Breast epithelium (tissue), 4 donors: ENCODE measurements at regions not wholly inside any gene's neighbourhood (a gene's known extent, or its start where the extent isn't known, plus 50 kb on each side); places are given as distances from the start of the nearest gene placed in this dataset.

Source experiments
- DNase-seq, 2 donors: peaks; one replicate each; pipeline ENCODE4 v3.0.0-alpha.2; 2019; ENCODE audit warnings: low spot score in 2 of 2
- H3K27ac ChIP-seq, 2 donors: fragments of 200-600 bp; sonication (generic) in 1 of 2; one replicate each; pipeline ENCODE4 v1.5.1; 2016 to 2019; ENCODE audit warnings: mild to moderate bottlenecking in 1 of 2
- H3K27me3 ChIP-seq, 2 donors: fragments of 200-600 bp; sonication (generic) in 1 of 2; one replicate each; pipeline versions ENCODE4 v1.5.1 to v1.6.0; 2017 to 2019; ENCODE audit warnings: control low read depth in 1 of 2, mild to moderate bottlenecking in 1 of 2
- H3K36me3 ChIP-seq: fragments of 200-600 bp; one replicate; pipeline ENCODE4 v1.5.1; 2019
- H3K4me1 ChIP-seq, 2 donors: fragments of 200-600 bp; sonication (generic); one replicate each; pipeline ENCODE4 v1.5.1; 2016 to 2019; ENCODE audit warnings: control low read depth in 1 of 2
- H3K4me3 ChIP-seq, 3 donors: fragments of 200-600 bp; sonication (generic); 1 replicate in 2 of 3; 2 replicates in 1 of 3; pipeline ENCODE4 v1.5.1; 2016 to 2019; ENCODE audit warnings: mild to moderate bottlenecking in 3 of 3, moderate library complexity in 2 of 3
- H3K9me3 ChIP-seq, 2 donors: fragments of 200-600 bp; sonication (generic) in 1 of 2; one replicate each; pipeline ENCODE4 v1.5.1; 2016 to 2019; ENCODE audit warnings: control low read depth in 1 of 2
- POLR2A ChIP-seq: fragments of 450-650 bp; IDR thresholded peaks from one replicate; pipeline ENCODE4 v1.6.1; 2016; ENCODE audit warnings: antibody characterized with exemption, mild to moderate bottlenecking, moderate library complexity
- POLR2AphosphoS5 ChIP-seq, 3 donors: sonication (generic); formaldehyde crosslinking; IDR thresholded peaks; one replicate each; pipeline ENCODE4 v1.6.1; 2017; ENCODE audit warnings: antibody characterized with exemption in 3 of 3
- intact Hi-C: fragments of 100-400 bp; cut with DNase I; formaldehyde crosslinking; loops from one replicate; pipeline ENCODE4 v1.15.1; 2023; ENCODE audit warnings: low total_unique reads
- TF ChIP-seq, protein P1 (sequence below), 3 donors: fragments of 450-650 bp; IDR thresholded peaks; one replicate each; pipeline ENCODE4 v1.5.1; 2016 to 2017; ENCODE audit warnings: antibody characterized with exemption in 3 of 3, mild to moderate bottlenecking in 3 of 3, moderate library complexity in 3 of 3

DNA sequence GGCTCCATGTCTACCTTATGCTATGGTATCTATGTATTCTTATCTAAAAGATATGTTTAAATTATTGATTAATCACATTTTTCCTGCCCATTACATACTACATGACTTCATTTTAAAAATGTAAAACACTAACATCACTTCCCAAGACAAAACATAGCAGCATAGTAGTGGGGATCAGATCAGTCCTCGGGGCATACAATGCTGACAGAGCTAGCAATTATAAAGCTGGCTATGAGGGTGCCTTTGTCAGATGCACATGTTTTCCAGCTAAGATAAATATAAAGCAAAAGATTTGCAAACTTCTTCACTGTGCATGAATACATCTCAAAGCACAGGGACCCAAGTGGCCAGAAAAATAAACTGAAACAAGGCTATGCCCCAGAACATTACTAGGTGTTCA lies 549.8 kb upstream of the INTU start:
- H3K4me3 ChIP-seq: no peak overlapping the region
- intact Hi-C loops: no loop called here
- H3K27me3 ChIP-seq: no peaks in the 10 kb centered on the region
- H3K4me1 ChIP-seq: no peaks in the 10 kb centered on the region
- no peaks in the 10 kb centered on the region for H3K36me3 ChIP-seq
- no peak overlapping the region for H3K27ac ChIP-seq
- no peak for DNase-seq
- peaks cover 10% of the 10 kb centered on the region in 2 donors for H3K9me3 ChIP-seq
- TF ChIP-seq POLR2AphosphoS5 (IDR thresholded peaks at IDR 0.05) (no peak), POLR2A (no peak)
- TF ChIP-seq, protein P1, sequence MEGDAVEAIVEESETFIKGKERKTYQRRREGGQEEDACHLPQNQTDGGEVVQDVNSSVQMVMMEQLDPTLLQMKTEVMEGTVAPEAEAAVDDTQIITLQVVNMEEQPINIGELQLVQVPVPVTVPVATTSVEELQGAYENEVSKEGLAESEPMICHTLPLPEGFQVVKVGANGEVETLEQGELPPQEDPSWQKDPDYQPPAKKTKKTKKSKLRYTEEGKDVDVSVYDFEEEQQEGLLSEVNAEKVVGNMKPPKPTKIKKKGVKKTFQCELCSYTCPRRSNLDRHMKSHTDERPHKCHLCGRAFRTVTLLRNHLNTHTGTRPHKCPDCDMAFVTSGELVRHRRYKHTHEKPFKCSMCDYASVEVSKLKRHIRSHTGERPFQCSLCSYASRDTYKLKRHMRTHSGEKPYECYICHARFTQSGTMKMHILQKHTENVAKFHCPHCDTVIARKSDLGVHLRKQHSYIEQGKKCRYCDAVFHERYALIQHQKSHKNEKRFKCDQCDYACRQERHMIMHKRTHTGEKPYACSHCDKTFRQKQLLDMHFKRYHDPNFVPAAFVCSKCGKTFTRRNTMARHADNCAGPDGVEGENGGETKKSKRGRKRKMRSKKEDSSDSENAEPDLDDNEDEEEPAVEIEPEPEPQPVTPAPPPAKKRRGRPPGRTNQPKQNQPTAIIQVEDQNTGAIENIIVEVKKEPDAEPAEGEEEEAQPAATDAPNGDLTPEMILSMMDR (IDR thresholded peaks at IDR 0.05): no peak

DNA sequence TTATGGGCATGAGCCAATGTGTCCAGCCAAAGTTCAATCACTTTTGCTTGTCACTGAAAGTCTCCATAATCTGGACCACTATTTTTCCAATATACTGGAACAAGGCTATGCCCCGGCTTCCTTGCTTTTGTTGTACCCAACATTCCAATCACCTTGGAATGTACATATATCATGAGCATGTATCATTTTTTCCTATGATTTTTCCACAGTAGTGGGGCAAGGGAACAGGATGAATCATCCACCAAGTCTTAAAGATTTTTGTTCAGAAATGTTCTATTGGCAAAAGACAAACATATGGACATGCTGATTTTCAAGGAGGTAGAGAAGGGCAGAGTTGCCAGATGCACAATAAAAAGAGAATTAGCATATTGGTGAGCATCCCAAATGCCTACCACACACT lies 548.1 kb upstream of the INTU start:
- H3K9me3 ChIP-seq: peaks cover 10% of the 10 kb centered on the region in 2 donors
- no peak for DNase-seq
- TF ChIP-seq, protein P1 (IDR thresholded peaks at IDR 0.05): no peak
- TF ChIP-seq POLR2AphosphoS5 (IDR thresholded peaks at IDR 0.05): no peak
- TF ChIP-seq POLR2A: no peak
- no peaks in the 10 kb centered on the region for H3K4me1 ChIP-seq
- H3K36me3 ChIP-seq: no peaks in the 10 kb centered on the region
- H3K27me3 ChIP-seq: no peaks in the 10 kb centered on the region
- no peak overlapping the region for H3K27ac ChIP-seq
- no peak overlapping the region for H3K4me3 ChIP-seq
- intact Hi-C loops: loop anchor here (2.0 kb wide), 1 partner anchor 18 kb away; no protein-coding TSS in a partner anchor

DNA sequence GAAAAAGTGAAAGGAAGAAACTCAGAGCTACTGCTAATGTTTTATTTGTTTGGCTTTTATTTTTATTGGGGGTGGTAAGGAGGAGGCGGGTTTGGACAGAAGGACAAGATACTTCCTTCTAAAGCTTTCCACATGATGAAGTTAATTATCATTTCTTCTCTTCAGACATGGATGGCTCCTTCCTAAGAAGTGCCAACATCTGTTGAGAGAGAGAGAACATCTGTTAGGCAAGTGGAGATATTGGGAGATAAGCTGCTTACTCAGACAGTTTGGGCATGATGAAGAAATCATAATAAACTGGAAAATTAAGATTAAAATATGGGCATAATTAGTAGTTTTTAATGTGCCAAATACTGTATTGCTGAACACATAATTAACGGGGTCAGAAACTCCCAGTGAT lies 535.7 kb upstream of the INTU start:
- Histone ChIP-seq H3K9me3 (peaks cover 0 to 4% of the 10 kb centered on the region in 2 donors), H3K27me3 (no peaks in the 10 kb centered on the region), H3K36me3 (no peaks in the 10 kb centered on the region), H3K4me3 (no peak overlapping the region), H3K4me1 (no peaks in the 10 kb centered on the region), H3K27ac (no peak overlapping the region)
- TF ChIP-seq POLR2A (no peak), POLR2AphosphoS5 (IDR thresholded peaks at IDR 0.05) (no peak)
- TF ChIP-seq, protein P1 (IDR thresholded peaks at IDR 0.05): no peak
- intact Hi-C loops: no loop called here
- no peak for DNase-seq

DNA sequence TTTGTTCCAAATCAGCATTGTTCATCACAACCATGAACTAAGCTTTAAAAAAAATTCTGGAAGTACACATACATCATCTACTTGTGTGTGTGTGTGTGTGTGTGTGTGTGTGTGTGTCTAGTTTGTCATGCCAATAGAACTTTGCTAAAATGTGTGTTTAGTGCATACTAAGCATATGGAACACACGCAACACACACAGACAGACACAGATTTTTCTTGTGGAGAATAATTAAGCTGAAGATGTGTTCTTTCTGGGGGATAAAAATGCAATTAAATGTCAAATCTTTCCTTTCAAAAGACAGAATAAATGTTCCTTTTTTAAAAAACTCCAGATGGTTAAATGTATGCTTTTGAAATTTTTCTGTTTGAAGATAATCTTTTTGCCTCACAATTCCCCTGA lies 530.4 kb upstream of the INTU start:
- H3K27ac ChIP-seq: no peak overlapping the region
- intact Hi-C loops: loop anchor here (2.0 kb wide), 1 partner anchor 18 kb away; no protein-coding TSS in a partner anchor
- no peak for TF ChIP-seq POLR2AphosphoS5 (IDR thresholded peaks at IDR 0.05)
- TF ChIP-seq POLR2A: no peak
- TF ChIP-seq, protein P1 (IDR thresholded peaks at IDR 0.05): no peak

DNA sequence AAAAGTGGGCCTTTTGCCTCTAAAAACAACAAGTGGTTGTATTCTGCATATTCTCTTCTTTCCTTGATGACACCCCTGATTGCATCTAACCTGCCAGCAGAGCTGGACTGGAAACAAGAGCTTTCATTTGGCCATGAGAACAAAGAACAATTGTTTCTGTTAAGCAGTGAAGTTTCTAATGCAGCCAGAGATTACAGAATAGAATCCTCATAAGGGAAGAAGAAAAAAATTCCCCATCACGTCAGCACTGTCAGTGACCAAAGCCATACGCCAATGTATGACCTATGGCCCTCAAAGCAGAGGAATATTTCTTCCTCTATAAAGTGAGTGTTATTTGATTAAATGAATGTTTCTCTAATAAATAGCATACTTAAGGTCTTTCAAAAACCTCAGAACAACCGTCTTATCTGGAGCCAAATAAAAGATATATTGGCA lies 529.1 kb upstream of the INTU start:
- TF ChIP-seq POLR2AphosphoS5 (IDR thresholded peaks at IDR 0.05): peak in 2 of 3 donors; percentile 45 to 60
- TF ChIP-seq, protein P1 (IDR thresholded peaks at IDR 0.05): no peak
- TF ChIP-seq POLR2A: no peak
- H3K27me3 ChIP-seq: no peaks in the 10 kb centered on the region
- peaks cover 5 to 16% of the 10 kb centered on the region in 2 donors for H3K9me3 ChIP-seq
- H3K4me3 ChIP-seq: no peak overlapping the region
- DNase-seq: peak in 1 of 2 donors; percentile 33
- intact Hi-C loops: loop anchor here (2.0 kb wide), 1 partner anchor 19 kb away; no protein-coding TSS in a partner anchor
- H3K27ac ChIP-seq: peak overlapping the region; percentile 51 to 57
- no peaks in the 10 kb centered on the region for H3K4me1 ChIP-seq
- H3K36me3 ChIP-seq: no peaks in the 10 kb centered on the region

More for the DNA sequence above, 530.4 kb upstream of the INTU start:
- Histone ChIP-seq H3K4me1 (no peaks in the 10 kb centered on the region), H3K27me3 (no peaks in the 10 kb centered on the region), H3K9me3 (peaks cover 0 to 6% of the 10 kb centered on the region in 2 donors), H3K4me3 (no peak overlapping the region), H3K36me3 (no peaks in the 10 kb centered on the region)
- no peak for DNase-seq
